Suppressor macrophage (primary cell): ENCODE measurements at regions not wholly inside any gene's neighbourhood (a gene's known extent, or its start where the extent isn't known, plus 50 kb on each side); places are given as distances from the start of the nearest gene placed in this dataset.
"Not testable (repeated sequence)": the region's sequence is repeated elsewhere in the genome, so short reads cannot be mapped to it uniquely, and the experiment has no call there.

ENCODE experiments used
- DNase-seq, 4 experiments: peaks; one replicate each; pipeline ENCODE4 v3.0.0-alpha.2; 2020 to 2022

DNA sequence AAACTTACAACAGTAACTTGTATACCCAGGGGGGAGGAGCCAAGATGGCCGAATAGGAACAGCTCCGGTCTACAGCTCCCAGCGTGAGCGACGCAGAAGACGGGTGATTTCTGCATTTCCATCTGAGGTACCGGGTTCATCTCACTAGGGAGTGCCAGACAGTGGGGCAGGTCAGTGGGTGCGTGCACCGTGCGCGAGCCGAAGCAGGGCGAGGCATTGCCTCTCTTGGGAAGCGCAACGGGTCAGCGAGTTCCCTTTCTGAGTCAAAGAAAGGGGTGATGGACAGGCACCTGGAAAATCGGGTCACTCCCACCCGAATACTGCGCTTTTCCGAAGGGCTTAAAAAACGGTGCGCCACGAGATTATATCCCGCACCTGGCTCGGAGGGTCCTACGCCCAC lies 278.8 kb downstream of the FAM47B start:
- not testable (repeated sequence) for DNase-seq

DNA sequence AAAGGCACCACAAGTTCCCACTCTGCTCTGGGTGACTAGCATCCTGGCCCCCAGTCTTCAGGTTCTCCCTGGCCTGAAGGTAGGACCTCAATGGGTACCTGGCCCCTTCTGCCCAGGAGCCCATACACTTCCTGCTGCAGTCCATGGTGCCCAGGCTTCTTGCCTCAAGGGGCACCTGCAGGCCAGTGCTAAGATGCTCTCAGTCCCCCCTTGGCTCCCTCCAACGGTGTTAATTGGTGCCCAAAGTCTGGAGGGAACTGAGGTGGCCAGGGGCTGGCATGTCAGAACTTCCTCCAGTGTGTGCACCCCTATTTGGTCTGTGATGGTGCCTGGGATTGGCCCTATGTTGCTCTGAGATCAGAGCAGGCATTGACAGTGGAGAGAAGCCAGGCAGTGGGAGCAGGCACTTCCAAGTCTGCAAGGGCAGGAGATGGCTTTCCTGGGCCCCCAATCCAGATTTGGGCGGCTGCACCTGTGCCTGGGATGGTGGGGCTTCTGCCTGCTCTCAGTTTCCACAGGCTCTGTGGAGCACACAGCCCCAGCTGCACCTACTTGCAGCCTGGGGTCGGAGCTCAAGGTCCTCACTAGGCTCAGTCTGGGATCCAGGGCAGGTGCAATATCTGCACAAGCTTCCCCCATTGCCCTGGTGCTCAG lies 301.6 kb downstream of the FAM47B start:
- no peak for DNase-seq

GRCh38 chrX:35244796-35245508 lies 302.4 kb downstream of the FAM47B start:
- no peak for DNase-seq

DNA sequence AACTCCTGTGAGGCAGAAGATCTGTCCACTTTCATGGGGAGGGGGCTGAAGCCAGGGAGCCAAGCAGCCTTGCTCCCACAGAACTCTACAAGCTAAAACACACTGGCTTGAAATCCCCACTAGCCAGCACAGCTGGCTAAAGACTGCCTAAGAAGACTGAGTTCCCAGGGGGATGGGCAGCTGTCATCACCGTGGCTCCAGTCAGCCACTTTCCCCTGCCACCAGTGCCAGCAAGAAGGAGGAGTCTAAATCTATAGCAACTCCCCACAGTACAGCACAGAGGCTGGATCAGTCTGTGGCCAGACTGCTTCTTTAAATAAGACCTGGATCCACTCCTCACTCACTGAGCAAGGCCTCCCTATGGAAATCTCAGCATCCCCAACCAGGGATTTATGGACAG lies 308.6 kb downstream of the FAM47B start:
- no peak for DNase-seq

GRCh38 chrX:35276115-35276514 lies 333.5 kb downstream of the FAM47B start:
- DNase-seq: no peak

GRCh38 chrX:35285289-35285962 lies 342.8 kb downstream of the FAM47B start:
- no peak for DNase-seq

- DNase-seq: no peak
These were observed 346.1 kb downstream of the FAM47B start for GRCh38 chrX:35288657-35289056.

DNA sequence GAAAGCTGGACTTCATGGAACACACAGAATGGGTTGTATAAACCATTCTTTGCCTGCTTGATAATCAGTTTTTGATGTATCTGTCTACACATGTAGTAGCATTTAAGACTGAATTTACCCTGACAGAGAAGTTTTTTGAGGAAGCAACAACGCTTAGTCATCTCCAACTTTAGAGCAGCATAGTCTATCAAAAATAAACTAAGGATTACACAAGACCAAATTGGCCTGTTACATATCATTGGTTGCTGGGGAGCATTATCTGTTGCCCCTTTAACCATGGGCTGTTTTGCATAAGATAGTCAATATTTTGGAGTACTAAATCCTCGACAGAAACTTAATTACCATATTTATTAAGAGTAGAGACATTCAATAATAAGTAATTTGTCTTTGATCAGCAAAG lies 347.4 kb downstream of the FAM47B start:
- DNase-seq: no peak

DNA sequence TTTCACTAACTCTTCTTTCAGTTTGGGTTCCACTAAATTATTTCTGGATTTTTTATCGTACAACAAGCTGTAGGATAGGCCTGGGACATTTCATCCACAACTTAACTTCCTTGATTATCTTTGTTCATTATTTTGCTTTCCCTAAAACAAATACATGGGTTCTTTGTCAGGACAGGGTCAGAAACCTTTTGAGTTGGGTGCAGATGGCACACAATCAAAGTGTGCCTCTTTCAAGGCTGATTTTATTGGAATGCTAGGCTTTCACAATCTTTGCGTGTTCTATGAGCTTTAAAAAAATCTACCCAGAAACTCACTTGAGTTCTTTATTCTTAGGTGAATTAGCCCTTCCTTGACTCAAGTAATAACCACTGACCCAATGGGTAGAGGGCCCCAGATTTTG lies 348.4 kb downstream of the FAM47B start:
- DNase-seq: no peak

GRCh38 chrX:35292522-35292921 lies 349.9 kb downstream of the FAM47B start:
- no peak for DNase-seq

GRCh38 chrX:35305037-35305436 lies 362.4 kb downstream of the FAM47B start:
- not testable (repeated sequence) for DNase-seq

GRCh38 chrX:35339796-35340195 lies 397.2 kb downstream of the FAM47B start:
- no peak for DNase-seq

GRCh38 chrX:35340465-35340864 lies 397.9 kb downstream of the FAM47B start:
- no peak for DNase-seq

DNA sequence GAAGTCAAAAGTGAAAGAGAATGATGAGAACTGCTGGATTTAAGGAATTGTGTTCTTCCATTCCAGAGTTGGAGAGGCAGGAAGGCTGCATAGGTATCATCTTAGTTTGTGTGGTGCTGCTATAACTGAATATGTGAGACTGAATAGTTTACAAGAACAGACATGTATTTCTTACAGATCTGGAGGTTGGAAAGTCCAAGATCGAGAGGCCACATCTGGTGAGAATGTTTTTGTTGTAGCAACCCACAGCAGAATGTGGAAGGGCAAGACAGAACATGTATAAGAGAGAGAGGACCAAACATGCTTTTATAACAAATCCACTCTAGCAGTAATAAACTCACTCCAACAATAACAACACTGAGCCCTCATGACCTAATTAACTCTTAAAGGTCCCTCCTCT lies 408.6 kb downstream of the FAM47B start:
- no peak for DNase-seq

- DNase-seq: no peak
These were observed 409.3 kb downstream of the FAM47B start for GRCh38 chrX:35351795-35352483.

- DNase-seq: no peak
These were observed 415.1 kb downstream of the FAM47B start for GRCh38 chrX:35357656-35358055.

GRCh38 chrX:35362866-35363265 lies 420.3 kb downstream of the FAM47B start:
- DNase-seq: no peak

DNA sequence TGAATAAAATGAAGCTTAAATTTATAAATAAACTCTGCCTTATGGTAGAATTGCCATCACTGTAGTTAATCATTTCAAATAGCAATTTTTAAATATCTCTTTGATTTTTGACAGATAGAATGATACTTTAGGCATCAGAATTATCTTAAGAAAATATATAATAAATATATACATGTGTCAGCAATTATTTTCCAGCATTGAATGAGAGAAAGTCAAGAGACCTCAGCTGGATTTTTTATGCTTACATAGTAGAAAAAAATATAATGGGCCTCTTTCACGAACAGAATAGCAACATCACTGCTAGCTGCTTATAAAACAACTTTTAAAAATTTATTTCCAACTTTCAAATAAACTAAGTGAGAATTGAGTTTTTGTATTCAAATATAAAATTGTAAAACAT lies 424.0 kb upstream of the MAGEB16 start:
- DNase-seq: no peak

DNA sequence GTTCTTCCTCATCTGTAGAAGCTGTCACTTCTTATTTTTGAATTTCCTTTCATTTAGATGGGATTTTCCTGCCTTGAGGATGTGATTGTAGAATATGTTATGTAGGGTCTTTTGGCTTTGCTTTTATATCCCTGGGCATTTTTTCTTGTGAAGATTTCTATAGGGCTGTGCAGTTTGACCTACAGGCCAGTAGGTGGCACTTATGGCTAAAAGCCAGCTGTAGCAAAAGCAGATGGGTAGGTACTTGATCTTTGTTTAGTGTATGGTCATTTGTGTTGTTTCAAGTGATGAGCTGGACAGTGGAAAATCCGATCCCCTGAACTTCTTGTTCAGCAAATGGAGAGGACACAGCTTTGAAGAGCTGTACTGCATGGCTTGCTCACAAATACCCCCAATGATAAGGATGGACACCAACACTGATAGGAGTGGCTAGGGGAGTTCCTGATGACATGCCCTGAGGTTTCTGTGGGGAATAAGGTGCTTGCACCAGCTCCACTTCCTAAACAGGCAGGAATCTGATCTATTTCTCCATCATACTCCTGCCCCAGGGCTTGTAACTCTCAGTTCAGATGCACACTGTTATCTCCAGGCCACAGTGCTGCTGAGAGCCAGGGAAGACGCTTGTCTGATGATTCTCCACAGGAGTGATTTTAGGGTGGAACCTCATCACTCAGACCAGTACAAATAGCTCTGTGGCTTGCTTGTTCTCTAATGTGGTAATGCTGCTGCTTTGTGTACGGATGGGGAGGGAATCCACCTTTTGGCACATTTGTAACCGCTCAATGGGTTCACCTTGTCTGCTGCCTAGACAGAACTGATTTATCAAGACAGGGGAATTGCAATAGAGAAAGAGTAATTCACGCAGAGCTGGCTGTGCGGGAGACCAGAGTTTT lies 417.1 kb upstream of the MAGEB16 start:
- peak in 3 of 4 experiments; percentile 22 to 38 (median 30) for DNase-seq

GRCh38 chrX:35381709-35382108 lies 416.4 kb upstream of the MAGEB16 start:
- DNase-seq: not testable (repeated sequence)

DNA sequence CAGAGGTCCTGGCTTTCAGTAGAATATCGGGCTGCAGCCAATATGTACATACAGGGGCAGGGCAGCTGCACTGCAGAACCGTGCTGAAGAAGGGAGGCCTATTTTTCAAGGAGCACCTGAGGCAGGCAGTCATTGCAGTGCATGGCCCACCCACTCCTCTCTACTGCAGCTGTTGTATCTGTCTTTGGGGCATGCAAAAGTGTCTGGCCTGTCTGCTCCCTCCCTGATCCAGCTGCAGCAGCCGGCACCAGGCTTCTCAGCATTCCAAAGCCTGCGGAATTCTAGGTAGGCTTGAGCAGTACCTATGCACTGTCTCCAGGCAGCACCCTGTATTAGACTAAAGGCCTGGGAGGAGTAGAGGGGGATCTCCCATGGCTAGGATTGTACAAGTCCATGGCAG lies 415.2 kb upstream of the MAGEB16 start:
- DNase-seq: no peak

DNA sequence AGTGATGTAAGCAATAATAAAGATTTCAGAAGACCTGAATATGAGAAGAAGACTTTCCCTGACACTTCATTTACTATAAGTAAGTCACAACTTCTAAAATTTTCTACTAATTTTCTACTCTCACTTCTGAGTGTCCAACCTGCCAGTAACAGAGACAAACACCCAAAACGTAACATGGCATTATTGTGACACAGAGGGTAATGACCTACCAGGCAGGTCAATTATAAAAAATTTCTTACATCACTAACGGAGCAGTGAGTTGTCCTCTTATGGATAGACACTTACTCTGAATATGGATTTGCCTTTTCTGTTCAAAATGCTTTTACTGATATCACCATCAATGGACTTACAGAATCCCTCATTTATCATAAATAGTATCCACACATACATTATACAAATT lies 405.9 kb upstream of the MAGEB16 start:
- DNase-seq: no peak
